Mammary epithelial cell (primary cell): ENCODE measurements at regions not wholly inside any gene's neighbourhood (a gene's known extent, or its start where the extent isn't known, plus 50 kb on each side); places are given as distances from the start of the nearest gene placed in this dataset.

Source experiments
- EZH2 ChIP-seq: IDR thresholded peaks from 2 replicates; pipeline ENCODE4 v1.6.1; 2012; ENCODE audit warnings: low read length, inconsistent platforms, borderline replicate concordance
- TF ChIP-seq, protein P1 (sequence below), 2 donors: IDR thresholded peaks in 1 of 2; conservative IDR thresholded peaks in 1 of 2; 2 replicates each; pipeline ENCODE4 v1.5.1; 2011 to 2012; ENCODE audit warnings: inconsistent platforms in 2 of 2, low read length in 2 of 2, mild to moderate bottlenecking in 2 of 2, control low read depth in 1 of 2, low read depth in 1 of 2; ENCODE audit not compliant: insufficient read depth in 1 of 2; ENCODE audit errors: extremely low read depth in 1 of 2

DNA sequence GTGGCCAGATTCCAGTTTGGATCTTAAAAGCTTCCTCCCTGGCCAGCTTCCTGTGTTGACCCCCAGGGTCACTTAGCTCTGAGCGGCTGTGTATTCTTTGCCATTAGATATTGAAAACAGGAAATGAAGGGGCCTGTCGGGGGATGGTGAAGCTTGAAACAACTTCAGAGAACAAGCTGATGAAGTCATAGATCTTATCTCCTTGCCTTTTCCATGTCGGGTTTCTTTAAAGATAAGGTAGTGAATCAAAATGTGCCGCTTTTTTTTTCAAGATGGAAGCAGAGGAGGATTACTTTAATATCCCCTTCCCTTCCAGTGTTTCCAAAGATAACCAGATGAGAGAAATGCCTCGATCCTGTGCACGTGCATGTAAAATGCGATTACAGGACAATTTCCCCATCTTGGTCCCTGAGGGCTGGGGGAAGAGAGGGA, 508.5 kb downstream of the MID1IP1 start:
- TF ChIP-seq, protein P1, sequence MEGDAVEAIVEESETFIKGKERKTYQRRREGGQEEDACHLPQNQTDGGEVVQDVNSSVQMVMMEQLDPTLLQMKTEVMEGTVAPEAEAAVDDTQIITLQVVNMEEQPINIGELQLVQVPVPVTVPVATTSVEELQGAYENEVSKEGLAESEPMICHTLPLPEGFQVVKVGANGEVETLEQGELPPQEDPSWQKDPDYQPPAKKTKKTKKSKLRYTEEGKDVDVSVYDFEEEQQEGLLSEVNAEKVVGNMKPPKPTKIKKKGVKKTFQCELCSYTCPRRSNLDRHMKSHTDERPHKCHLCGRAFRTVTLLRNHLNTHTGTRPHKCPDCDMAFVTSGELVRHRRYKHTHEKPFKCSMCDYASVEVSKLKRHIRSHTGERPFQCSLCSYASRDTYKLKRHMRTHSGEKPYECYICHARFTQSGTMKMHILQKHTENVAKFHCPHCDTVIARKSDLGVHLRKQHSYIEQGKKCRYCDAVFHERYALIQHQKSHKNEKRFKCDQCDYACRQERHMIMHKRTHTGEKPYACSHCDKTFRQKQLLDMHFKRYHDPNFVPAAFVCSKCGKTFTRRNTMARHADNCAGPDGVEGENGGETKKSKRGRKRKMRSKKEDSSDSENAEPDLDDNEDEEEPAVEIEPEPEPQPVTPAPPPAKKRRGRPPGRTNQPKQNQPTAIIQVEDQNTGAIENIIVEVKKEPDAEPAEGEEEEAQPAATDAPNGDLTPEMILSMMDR (conservative IDR thresholded peaks at IDR 0.05 in 1 of 2, IDR thresholded peaks at IDR 0.05 in 1 of 2; ENCODE audit: extremely low read depth in 1 of 2, insufficient read depth in 1 of 2, low read depth in 1 of 2, low read length in 2 of 2): no peak
- TF ChIP-seq EZH2: no peak
